IMR-90 (cell line): ENCODE measurements at regions not wholly inside any gene's neighbourhood (a gene's known extent, or its start where the extent isn't known, plus 50 kb on each side); places are given as distances from the start of the nearest gene placed in this dataset.

Experiments used
- BHLHE40 ChIP-seq: fragments of 150-350 bp; IDR thresholded peaks from 2 replicates; pipeline ENCODE4 v1.6.1; 2016; ENCODE audit warnings: mild to moderate bottlenecking, low read depth, low read length
- CEBPB ChIP-seq: IDR thresholded peaks from 2 replicates; pipeline ENCODE4 v1.6.1; 2012; ENCODE audit warnings: low read depth, low read length, improper control_type of control experiment
- MAFK ChIP-seq: IDR thresholded peaks from 2 replicates; pipeline ENCODE4 v1.6.1; 2012; ENCODE audit warnings: low read depth, low read length, improper control_type of control experiment
- MXI1 ChIP-seq: IDR thresholded peaks from 2 replicates; pipeline ENCODE4 v1.6.1; 2012; ENCODE audit warnings: low read depth, mild to moderate bottlenecking, low read length, moderate library complexity, borderline replicate concordance
- NFE2L2 ChIP-seq: fragments of 150-350 bp; IDR thresholded peaks from 2 replicates; pipeline ENCODE4 v1.6.1; 2016; ENCODE audit warnings: low read depth, mild to moderate bottlenecking, low read length
- POLR2A ChIP-seq: IDR thresholded peaks from 2 replicates; pipeline ENCODE4 v1.6.1; 2012; ENCODE audit warnings: mild to moderate bottlenecking, low read depth, low read length
- RAD21 ChIP-seq: IDR thresholded peaks from 2 replicates; pipeline ENCODE4 v1.6.1; 2012; ENCODE audit warnings: low read length, improper control_type of control experiment
- RFX5 ChIP-seq: IDR thresholded peaks from 2 replicates; pipeline ENCODE4 v1.8.0; 2012; ENCODE audit warnings: low read depth, mild to moderate bottlenecking, low read length, moderate library complexity
- SMC3 ChIP-seq: fragments of 150-350 bp; IDR thresholded peaks from 2 replicates; pipeline ENCODE4 v1.6.1; 2016; ENCODE audit warnings: low read depth, mild to moderate bottlenecking, antibody characterized with exemption, low read length, moderate library complexity
- TF ChIP-seq, protein P1 (sequence below): conservative IDR thresholded peaks from 2 replicates; pipeline ENCODE4 v1.5.1; 2012; ENCODE audit warnings: mild to moderate bottlenecking, low read depth, low read length, improper control_type of control experiment
- TF ChIP-seq, protein P2 (sequence below): fragments of 150-350 bp; IDR thresholded peaks from 2 replicates; pipeline ENCODE4 v1.6.1; 2017; ENCODE audit warnings: mild to moderate bottlenecking, antibody characterized with exemption, low read length, low read depth

DNA sequence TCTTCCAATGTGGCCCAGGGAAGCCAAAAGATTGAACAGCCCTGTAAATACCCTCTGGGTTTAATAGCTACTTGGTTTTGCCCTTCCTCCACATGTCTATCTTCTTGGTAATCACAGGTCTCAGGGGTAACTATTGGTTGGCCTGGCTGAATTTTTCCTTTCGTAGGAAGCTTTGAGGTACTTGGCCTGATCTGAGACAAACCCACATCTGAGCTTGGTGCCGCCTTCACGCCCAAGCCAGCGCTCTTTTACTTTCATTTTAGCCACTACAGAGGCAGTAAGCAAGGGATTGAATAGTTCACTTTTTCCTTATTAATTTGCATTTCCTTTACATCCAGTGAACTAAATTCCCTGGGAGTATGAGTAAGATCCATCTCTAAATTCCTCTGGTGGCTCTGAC lies 397.6 kb upstream of the USP9Y start:
- TF ChIP-seq POLR2A (no peak), MAFK (no peak), CEBPB (no peak), RAD21 (no peak), RFX5 (no peak), SMC3 (no peak), MXI1 (no peak), NFE2L2 (no peak), BHLHE40 (no peak)
- TF ChIP-seq, protein P1, sequence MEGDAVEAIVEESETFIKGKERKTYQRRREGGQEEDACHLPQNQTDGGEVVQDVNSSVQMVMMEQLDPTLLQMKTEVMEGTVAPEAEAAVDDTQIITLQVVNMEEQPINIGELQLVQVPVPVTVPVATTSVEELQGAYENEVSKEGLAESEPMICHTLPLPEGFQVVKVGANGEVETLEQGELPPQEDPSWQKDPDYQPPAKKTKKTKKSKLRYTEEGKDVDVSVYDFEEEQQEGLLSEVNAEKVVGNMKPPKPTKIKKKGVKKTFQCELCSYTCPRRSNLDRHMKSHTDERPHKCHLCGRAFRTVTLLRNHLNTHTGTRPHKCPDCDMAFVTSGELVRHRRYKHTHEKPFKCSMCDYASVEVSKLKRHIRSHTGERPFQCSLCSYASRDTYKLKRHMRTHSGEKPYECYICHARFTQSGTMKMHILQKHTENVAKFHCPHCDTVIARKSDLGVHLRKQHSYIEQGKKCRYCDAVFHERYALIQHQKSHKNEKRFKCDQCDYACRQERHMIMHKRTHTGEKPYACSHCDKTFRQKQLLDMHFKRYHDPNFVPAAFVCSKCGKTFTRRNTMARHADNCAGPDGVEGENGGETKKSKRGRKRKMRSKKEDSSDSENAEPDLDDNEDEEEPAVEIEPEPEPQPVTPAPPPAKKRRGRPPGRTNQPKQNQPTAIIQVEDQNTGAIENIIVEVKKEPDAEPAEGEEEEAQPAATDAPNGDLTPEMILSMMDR, result no peak
- TF ChIP-seq, protein P2, sequence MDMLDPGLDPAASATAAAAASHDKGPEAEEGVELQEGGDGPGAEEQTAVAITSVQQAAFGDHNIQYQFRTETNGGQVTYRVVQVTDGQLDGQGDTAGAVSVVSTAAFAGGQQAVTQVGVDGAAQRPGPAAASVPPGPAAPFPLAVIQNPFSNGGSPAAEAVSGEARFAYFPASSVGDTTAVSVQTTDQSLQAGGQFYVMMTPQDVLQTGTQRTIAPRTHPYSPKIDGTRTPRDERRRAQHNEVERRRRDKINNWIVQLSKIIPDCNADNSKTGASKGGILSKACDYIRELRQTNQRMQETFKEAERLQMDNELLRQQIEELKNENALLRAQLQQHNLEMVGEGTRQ, result no peak
